Esophagus squamous epithelium (tissue), 5 donors: ENCODE measurements at regions not wholly inside any gene's neighbourhood (a gene's known extent, or its start where the extent isn't known, plus 50 kb on each side); places are given as distances from the start of the nearest gene placed in this dataset.

ENCODE experiments used
- DNase-seq: peaks from one replicate; lab custom pipeline; 2025; lab: John Stamatoyannopoulos, UW
- H3K27ac ChIP-seq, 4 donors: fragments of 200-600 bp; sonication (generic); one replicate each; pipeline ENCODE4 v1.5.1; 2016 to 2019; ENCODE audit warnings: mild to moderate bottlenecking in 1 of 4
- H3K27me3 ChIP-seq, 4 donors: fragments of 200-600 bp; sonication (generic); 1 replicate in 3 of 4; 2 replicates in 1 of 4; pipeline versions ENCODE4 v1.5.1 to v1.6.0; 2017 to 2021; ENCODE audit warnings: antibody characterized with exemption in 1 of 4
- H3K36me3 ChIP-seq, 3 donors: fragments of 200-600 bp; sonication (generic); one replicate each; pipeline ENCODE4 v1.5.1; 2016 to 2019
- H3K4me1 ChIP-seq, 3 donors: fragments of 200-600 bp; sonication (generic); one replicate each; pipeline ENCODE4 v1.5.1; 2017 to 2019
- H3K4me3 ChIP-seq, 4 donors: fragments of 200-600 bp; sonication (generic); 1 replicate in 3 of 4; 2 replicates in 1 of 4; pipeline ENCODE4 v1.5.1; 2016 to 2019; ENCODE audit warnings: mild to moderate bottlenecking in 2 of 4, moderate library complexity in 1 of 4
- H3K9me3 ChIP-seq, 3 donors: fragments of 200-600 bp; sonication (generic); one replicate each; pipeline ENCODE4 v1.5.1; 2016 to 2019
- CTCF ChIP-seq, 6 experiments: fragments of 450-650 bp in 4 of 6; fragments of 200-600 bp in 2 of 6; sonication (generic) in 2 of 6; IDR thresholded peaks; one replicate each; pipeline ENCODE4 v1.5.1; 2016 to 2019; ENCODE audit warnings: antibody characterized with exemption in 6 of 6, mild to moderate bottlenecking in 4 of 6, moderate library complexity in 4 of 6
- POLR2A ChIP-seq, 4 donors: fragments of 450-650 bp; IDR thresholded peaks; one replicate each; pipeline ENCODE4 v1.6.1; 2017; ENCODE audit warnings: antibody characterized with exemption in 4 of 4, mild to moderate bottlenecking in 4 of 4, moderate library complexity in 3 of 4
- WGBS, 2 donors: methylation state at CpG; one replicate each; pipeline ENCODE4 v1.1.5; 2018; 5-methylcytosine and 5-hydroxymethylcytosine counted together
- intact Hi-C: fragments of 100-400 bp; cut with DNase I; formaldehyde crosslinking; loops from one replicate; pipeline ENCODE4 v1.15.0; 2022
- donor health status: DM: yes; HTN: yes; CAD: no.

GRCh38 chr6:168828800-168829199, 387.8 kb downstream of the SMOC2 start:
- Histone ChIP-seq H3K27me3 (no peaks in the 10 kb centered on the region), H3K9me3 (no peaks in the 10 kb centered on the region), H3K4me1 (peaks cover 0 to 2% (median 0%) of the 10 kb centered on the region in 3 donors), H3K4me3 (no peak overlapping the region), H3K27ac (no peak overlapping the region), H3K36me3 (no peaks in the 10 kb centered on the region)
- DNase-seq, result no peak
- intact Hi-C loops, result no loop called here
- 44 to 52% methylated on average over 2 of the region's 2 CpGs for WGBS, 2 donors
- no peak for TF ChIP-seq POLR2A (IDR thresholded peaks at IDR 0.05)
- no peak for TF ChIP-seq CTCF (IDR thresholded peaks at IDR 0.05)

- no peaks in the 10 kb centered on the region for H3K9me3 ChIP-seq
- TF ChIP-seq POLR2A (IDR thresholded peaks at IDR 0.05) (no peak), CTCF (IDR thresholded peaks at IDR 0.05) (no peak)
- DNase-seq, result no peak
- no peaks in the 10 kb centered on the region for H3K36me3 ChIP-seq
- 78 to 90% methylated on average over 3 of the region's 3 CpGs for WGBS, 2 donors
- no peak overlapping the region for H3K4me3 ChIP-seq
- peaks cover 0 to 6% (median 0%) of the 10 kb centered on the region in 3 donors for H3K4me1 ChIP-seq
- no peaks in the 10 kb centered on the region for H3K27me3 ChIP-seq
- no peak overlapping the region for H3K27ac ChIP-seq
- intact Hi-C loops, result no loop called here
Measured at GRCh38 chr6:168828035-168828434, 387.1 kb downstream of the SMOC2 start.

- Histone ChIP-seq H3K9me3 (no peaks in the 10 kb centered on the region), H3K36me3 (no peaks in the 10 kb centered on the region), H3K4me1 (peaks cover 0 to 6% (median 0%) of the 10 kb centered on the region in 3 donors), H3K27ac (no peak overlapping the region), H3K4me3 (no peak overlapping the region), H3K27me3 (no peaks in the 10 kb centered on the region)
- no peak for DNase-seq
- 50 to 54% methylated on average over 3 to 4 of the region's 4 CpGs for WGBS, 2 donors
- TF ChIP-seq CTCF (IDR thresholded peaks at IDR 0.05) (no peak), POLR2A (IDR thresholded peaks at IDR 0.05) (no peak)
- intact Hi-C loops, result no loop called here
Measured at GRCh38 chr6:168827586-168827871, 386.5 kb downstream of the SMOC2 start.

- H3K4me3 ChIP-seq, result no peak overlapping the region
- peaks cover 0 to 6% (median 0%) of the 10 kb centered on the region in 3 donors for H3K4me1 ChIP-seq
- no peaks in the 10 kb centered on the region for H3K9me3 ChIP-seq
- H3K27me3 ChIP-seq, result no peaks in the 10 kb centered on the region
- DNase-seq, result no peak
- H3K27ac ChIP-seq, result no peak overlapping the region
- intact Hi-C loops, result no loop called here
- TF ChIP-seq POLR2A (IDR thresholded peaks at IDR 0.05), result no peak
- TF ChIP-seq CTCF (IDR thresholded peaks at IDR 0.05), result no peak
- WGBS, 2 donors, result 46 to 55% methylated on average over 13 to 19 of the region's 19 CpGs
- no peaks in the 10 kb centered on the region for H3K36me3 ChIP-seq
Measured at GRCh38 chr6:168826726-168827585, 386.0 kb downstream of the SMOC2 start.

GRCh38 chr6:168826078-168826390, 385.1 kb downstream of the SMOC2 start:
- intact Hi-C loops, result no loop called here
- H3K27ac ChIP-seq, result no peak overlapping the region
- H3K27me3 ChIP-seq, result no peaks in the 10 kb centered on the region

More at GRCh38 chr6:168826078-168826390, 385.1 kb downstream of the SMOC2 start:
- H3K4me1 ChIP-seq, result peaks cover 0 to 6% (median 0%) of the 10 kb centered on the region in 3 donors
- H3K4me3 ChIP-seq, result no peak overlapping the region
- no peak for TF ChIP-seq CTCF (IDR thresholded peaks at IDR 0.05)
- TF ChIP-seq POLR2A (IDR thresholded peaks at IDR 0.05), result no peak
- DNase-seq, result no peak
- WGBS, 2 donors, result 88 to 94% methylated on average over 6 to 17 of the region's 23 CpGs
- no peaks in the 10 kb centered on the region for H3K36me3 ChIP-seq
- H3K9me3 ChIP-seq, result no peaks in the 10 kb centered on the region
